Hepatocyte (in vitro differentiated cells): ENCODE measurements at regions not wholly inside any gene's neighbourhood (a gene's known extent, or its start where the extent isn't known, plus 50 kb on each side); places are given as distances from the start of the nearest gene placed in this dataset.

ENCODE experiments used
- DNase-seq: peaks from one replicate; pipeline ENCODE4 v3.0.0-alpha.2; 2016; ENCODE audit warnings: low spot score
- H2AFZ ChIP-seq: fragments of 200-600 bp; sonication (generic); 2 replicates; pipeline ENCODE4 v1.6.0; 2016; ENCODE audit warnings: antibody characterized with exemption, mild to moderate bottlenecking
- H3K27ac ChIP-seq: fragments of 200-600 bp; sonication (generic); 2 replicates; pipeline ENCODE4 v1.5.1; 2016; ENCODE audit warnings: mild to moderate bottlenecking
- H3K27me3 ChIP-seq: fragments of 200-600 bp; sonication (generic); 2 replicates; pipeline ENCODE4 v1.6.1; 2016
- H3K36me3 ChIP-seq: fragments of 200-600 bp; sonication (generic); replicated peaks from 2 replicates; pipeline ENCODE4 v1.5.1; 2016; ENCODE audit warnings: low read depth; ENCODE audit not compliant: insufficient read depth
- H3K4me1 ChIP-seq: fragments of 200-600 bp; sonication (generic); 2 replicates; pipeline ENCODE4 v1.5.1; 2016; ENCODE audit warnings: mild to moderate bottlenecking, moderate library complexity; ENCODE audit not compliant: insufficient read depth
- H3K4me2 ChIP-seq: fragments of 200-600 bp; sonication (generic); 2 replicates; pipeline ENCODE4 v1.6.0; 2016
- H3K4me3 ChIP-seq: fragments of 200-600 bp; sonication (generic); 2 replicates; pipeline ENCODE4 v1.5.1; 2016; ENCODE audit warnings: mild to moderate bottlenecking
- H3K79me2 ChIP-seq: fragments of 200-600 bp; sonication (generic); 2 replicates; pipeline ENCODE4 v1.6.0; 2017; ENCODE audit warnings: mild to moderate bottlenecking
- H3K9me2 ChIP-seq: fragments of 200-600 bp; sonication (generic); replicated peaks from 2 replicates; pipeline ENCODE4 v1.6.0; 2017; ENCODE audit warnings: mild to moderate bottlenecking; ENCODE audit not compliant: insufficient read depth
- H3K9me3 ChIP-seq: fragments of 200-600 bp; sonication (generic); 2 replicates; pipeline ENCODE4 v1.5.1; 2016; ENCODE audit warnings: low read depth, mild to moderate bottlenecking
- H4K20me1 ChIP-seq: fragments of 200-600 bp; sonication (generic); 2 replicates; pipeline ENCODE4 v1.6.0; 2016; ENCODE audit warnings: mild to moderate bottlenecking; ENCODE audit not compliant: insufficient read depth, poor library complexity, severe bottlenecking
- CTCF ChIP-seq: fragments of 200-600 bp; sonication (generic); IDR thresholded peaks from 2 replicates; pipeline ENCODE4 v1.5.1; 2016; ENCODE audit warnings: antibody characterized with exemption, mild to moderate bottlenecking; ENCODE audit not compliant: poor library complexity
- EZH2 ChIP-seq: fragments of 200-600 bp; sonication (generic); IDR thresholded peaks from 2 replicates; pipeline ENCODE4 v1.6.1; 2016; ENCODE audit warnings: antibody characterized with exemption, mild to moderate bottlenecking, borderline replicate concordance
- EZH2phosphoT487 ChIP-seq: fragments of 200-600 bp; sonication (generic); IDR thresholded peaks from one replicate; pipeline ENCODE4 v1.6.1; 2018; ENCODE audit warnings: antibody characterized with exemption, mild to moderate bottlenecking, low read depth, moderate library complexity; ENCODE audit not compliant: unreplicated experiment, severe bottlenecking
- WGBS: methylation state at CpG from one replicate; pipeline ENCODE4 v1.1.6; 2016; ENCODE audit warnings: low lambda C conversion rate; ENCODE audit errors: missing lambda C conversion rate; 5-methylcytosine and 5-hydroxymethylcytosine counted together

GRCh38 chr22:47278655-47279054, 516.2 kb downstream of the TBC1D22A start:
- TF ChIP-seq CTCF (no peak), EZH2 (no peak), EZH2phosphoT487 (no peak)
- no peaks in the 10 kb centered on the region for H4K20me1 ChIP-seq
- no peaks in the 10 kb centered on the region for H3K9me3 ChIP-seq
- WGBS: 78% methylated on average over 12 of the region's 12 CpGs
- no peaks in the 10 kb centered on the region for H3K4me1 ChIP-seq
- DNase-seq: no peak
- no peaks in the 10 kb centered on the region for H3K79me2 ChIP-seq
- H3K4me3 ChIP-seq: no peak overlapping the region
- no peaks in the 10 kb centered on the region for H3K9me2 ChIP-seq
- H3K4me2 ChIP-seq: no peak overlapping the region
- H2AFZ ChIP-seq: no peak overlapping the region
- no peaks in the 10 kb centered on the region for H3K27me3 ChIP-seq
- H3K27ac ChIP-seq: no peak overlapping the region
- no peaks in the 10 kb centered on the region for H3K36me3 ChIP-seq

GRCh38 chr22:47277531-47277930, 515.1 kb downstream of the TBC1D22A start:
- Histone ChIP-seq H3K36me3 (no peaks in the 10 kb centered on the region), H3K9me3 (no peaks in the 10 kb centered on the region), H3K4me3 (no peak overlapping the region), H3K27me3 (no peaks in the 10 kb centered on the region), H3K4me1 (no peaks in the 10 kb centered on the region), H3K4me2 (no peak overlapping the region), H3K79me2 (no peaks in the 10 kb centered on the region), H4K20me1 (no peaks in the 10 kb centered on the region), H3K27ac (no peak overlapping the region), H3K9me2 (no peaks in the 10 kb centered on the region), H2AFZ (no peak overlapping the region)
- 77% methylated on average over 9 of the region's 9 CpGs for WGBS
- TF ChIP-seq EZH2 (no peak), CTCF (no peak), EZH2phosphoT487 (no peak)
- no peak for DNase-seq

GRCh38 chr22:47276991-47277390, 514.5 kb downstream of the TBC1D22A start:
- H3K4me1 ChIP-seq: no peaks in the 10 kb centered on the region
- no peak overlapping the region for H3K4me3 ChIP-seq
- WGBS: 95% methylated on average over 13 of the region's 13 CpGs
- DNase-seq: no peak
- no peaks in the 10 kb centered on the region for H3K9me3 ChIP-seq
- H3K4me2 ChIP-seq: no peak overlapping the region
- H4K20me1 ChIP-seq: no peaks in the 10 kb centered on the region
- H3K27me3 ChIP-seq: no peaks in the 10 kb centered on the region
- no peaks in the 10 kb centered on the region for H3K36me3 ChIP-seq
- H2AFZ ChIP-seq: no peak overlapping the region
- no peak for TF ChIP-seq EZH2
- no peak for TF ChIP-seq EZH2phosphoT487
- no peaks in the 10 kb centered on the region for H3K9me2 ChIP-seq
- H3K27ac ChIP-seq: no peak overlapping the region
- H3K79me2 ChIP-seq: no peaks in the 10 kb centered on the region

- Histone ChIP-seq H3K27ac (no peak overlapping the region), H3K27me3 (no peaks in the 10 kb centered on the region), H3K36me3 (no peaks in the 10 kb centered on the region), H3K4me3 (no peak overlapping the region), H3K9me2 (no peaks in the 10 kb centered on the region), H2AFZ (no peak overlapping the region), H3K4me1 (no peaks in the 10 kb centered on the region), H3K9me3 (no peaks in the 10 kb centered on the region), H4K20me1 (no peaks in the 10 kb centered on the region), H3K4me2 (no peak overlapping the region), H3K79me2 (no peaks in the 10 kb centered on the region)
- no peak for DNase-seq
- WGBS: 87% methylated on average over 9 of the region's 9 CpGs
- TF ChIP-seq EZH2phosphoT487: no peak
- TF ChIP-seq CTCF: no peak
Observed at GRCh38 chr22:47276450-47276820, 514.0 kb downstream of the TBC1D22A start.
